Endothelial cell of umbilical vein (primary cell): ENCODE measurements at regions not wholly inside any gene's neighbourhood (a gene's known extent, or its start where the extent isn't known, plus 50 kb on each side); places are given as distances from the start of the nearest gene placed in this dataset.

Experiments
- CTCF ChIP-seq, 2 donors: IDR thresholded peaks; 1 replicate in 1 of 2; 2 replicates in 1 of 2; pipeline ENCODE4 v1.5.1; 2011; ENCODE audit warnings: low read length in 2 of 2, mild to moderate bottlenecking in 2 of 2, moderate library complexity in 2 of 2, control low read depth in 1 of 2, inconsistent platforms in 1 of 2, low read depth in 1 of 2; ENCODE audit not compliant: insufficient read depth in 1 of 2; ENCODE audit errors: extremely low read depth in 1 of 2
- POLR2AphosphoS5 ChIP-seq: IDR thresholded peaks from 2 replicates; pipeline ENCODE4 v1.6.1; 2012; ENCODE audit warnings: low read depth, mild to moderate bottlenecking, control low read depth, low read length, moderate library complexity; ENCODE audit not compliant: insufficient read depth

- TF ChIP-seq CTCF (IDR thresholded peaks at IDR 0.05; ENCODE audit: extremely low read depth in 1 of 2, insufficient read depth in 1 of 2, low read depth in 1 of 2, low read length in 2 of 2) (no peak), POLR2AphosphoS5 (no peak)
Observed at GRCh38 chr9:118091226-118091625, 387.0 kb downstream of the TLR4 start.
